HG02981 (cell line): ENCODE measurements at regions not wholly inside any gene's neighbourhood (a gene's known extent, or its start where the extent isn't known, plus 50 kb on each side); places are given as distances from the start of the nearest gene placed in this dataset.

Experiments
- ATAC-seq: cut with Tn5 transposase; IDR thresholded peaks from one replicate; pipeline ENCODE4 v1.9.1; 2021; ENCODE audit warnings: mild to moderate bottlenecking, moderate library complexity; ENCODE audit not compliant: unreplicated experiment

DNA sequence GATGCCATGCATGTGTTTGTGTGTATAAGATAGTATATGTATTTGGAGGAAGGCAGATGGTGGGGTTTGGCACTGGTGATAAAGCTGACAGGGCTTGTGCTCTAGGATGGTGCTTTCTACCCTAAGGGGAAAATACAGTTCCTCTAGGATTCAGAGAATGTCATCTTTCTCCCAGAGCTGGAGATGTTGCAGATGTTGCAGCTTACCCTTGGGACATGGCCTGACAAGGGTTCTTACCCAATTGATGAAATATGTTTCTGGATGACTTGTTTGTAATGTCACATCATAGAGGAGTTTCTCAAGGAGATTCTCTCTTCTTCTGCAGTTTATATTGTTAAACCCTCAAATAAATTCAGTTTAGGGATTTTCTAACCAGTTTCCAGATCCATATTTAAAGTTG, 52.5 kb upstream of the PITX2 start:
- no peak for ATAC-seq

DNA sequence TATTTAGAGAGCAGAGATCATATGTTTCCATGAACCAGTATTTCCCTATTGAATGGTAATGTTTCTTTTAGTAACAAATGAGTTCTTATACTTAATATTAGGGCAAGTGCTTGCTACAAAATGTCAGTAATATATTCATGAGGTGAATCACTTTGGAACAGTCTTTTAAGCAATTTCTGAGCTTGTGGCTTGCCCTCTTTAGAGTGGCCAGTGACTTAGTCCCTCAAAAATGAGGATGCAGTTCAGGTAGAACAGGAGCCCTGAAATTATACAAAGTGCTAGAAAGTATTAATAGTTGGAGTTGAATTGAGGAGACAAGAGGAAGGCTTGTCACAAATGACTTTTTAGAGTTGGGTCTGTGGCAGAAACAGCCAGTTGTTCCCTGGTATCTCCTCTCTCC, 53.4 kb upstream of the PITX2 start:
- ATAC-seq, result no peak

DNA sequence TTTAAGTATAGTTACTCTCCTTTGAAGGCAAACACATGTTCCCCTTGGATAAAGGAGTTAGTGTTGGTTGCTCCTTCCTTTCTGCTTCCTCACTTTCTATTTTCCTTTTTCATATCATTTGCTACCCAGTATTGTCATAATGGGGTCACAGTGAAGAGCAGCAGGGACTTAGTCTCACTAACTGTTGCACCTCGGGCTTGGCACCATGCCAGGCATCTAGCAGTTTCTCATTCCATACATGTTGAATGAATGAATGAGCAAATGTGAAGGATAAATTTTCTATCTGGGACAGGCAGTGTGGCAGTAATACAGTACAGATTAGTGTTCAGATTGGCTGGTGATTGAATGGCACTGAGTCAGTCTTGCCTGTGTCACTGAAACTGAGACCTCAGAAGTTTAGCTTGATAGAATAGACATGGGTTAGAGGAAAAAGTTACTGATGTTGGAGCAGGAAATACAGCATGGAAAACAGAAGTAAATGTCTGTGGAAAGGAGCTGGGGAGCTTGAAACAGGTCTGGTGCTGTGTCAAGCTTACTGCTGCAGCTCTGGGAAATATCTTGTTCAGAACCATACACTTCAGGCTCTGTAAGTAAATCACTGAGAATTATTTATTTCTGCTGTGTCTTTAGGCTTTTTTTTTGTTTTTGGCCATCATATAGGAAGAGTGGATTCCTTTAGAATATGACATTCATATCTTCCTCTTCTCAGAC, 55.8 kb upstream of the PITX2 start:
- no peak for ATAC-seq

DNA sequence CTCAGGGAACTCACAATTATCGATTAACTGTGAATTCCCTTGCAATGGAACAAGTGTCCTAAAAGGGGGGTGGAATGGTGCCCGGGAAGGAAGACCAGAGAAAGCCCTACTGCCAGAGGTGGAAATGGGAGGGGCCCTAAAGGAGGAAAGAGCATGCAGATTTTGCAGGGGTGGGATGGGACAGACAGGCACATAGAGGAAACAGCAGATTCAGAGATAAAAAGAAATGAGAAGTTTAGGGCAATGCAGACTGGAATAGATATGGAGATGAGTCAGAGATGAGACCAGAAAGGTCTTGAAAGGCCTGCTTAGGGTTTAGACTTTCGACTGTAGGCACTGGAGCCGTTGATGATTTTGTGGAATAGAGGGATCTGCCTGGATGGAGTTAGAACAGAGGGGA, 57.4 kb upstream of the PITX2 start:
- no peak for ATAC-seq

DNA sequence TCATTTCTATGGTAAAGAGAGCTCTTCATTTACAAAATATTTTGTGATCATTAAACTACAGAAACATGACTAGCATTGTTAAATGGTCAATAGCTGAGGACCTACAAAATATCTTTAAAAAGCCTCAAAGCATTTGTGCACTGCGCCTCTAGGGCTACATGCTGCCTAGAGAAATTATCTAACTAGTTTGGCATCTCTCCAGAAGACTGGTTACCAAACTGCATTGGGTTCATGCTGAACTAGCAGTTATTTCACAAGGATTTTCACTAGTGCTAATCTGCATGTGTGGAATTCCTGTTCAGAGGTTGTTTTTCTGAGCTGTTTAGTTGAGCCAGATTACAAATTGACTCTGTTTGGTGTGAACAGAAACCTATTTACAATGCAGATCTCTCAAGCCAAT, 58.5 kb upstream of the PITX2 start:
- ATAC-seq, result no peak

DNA sequence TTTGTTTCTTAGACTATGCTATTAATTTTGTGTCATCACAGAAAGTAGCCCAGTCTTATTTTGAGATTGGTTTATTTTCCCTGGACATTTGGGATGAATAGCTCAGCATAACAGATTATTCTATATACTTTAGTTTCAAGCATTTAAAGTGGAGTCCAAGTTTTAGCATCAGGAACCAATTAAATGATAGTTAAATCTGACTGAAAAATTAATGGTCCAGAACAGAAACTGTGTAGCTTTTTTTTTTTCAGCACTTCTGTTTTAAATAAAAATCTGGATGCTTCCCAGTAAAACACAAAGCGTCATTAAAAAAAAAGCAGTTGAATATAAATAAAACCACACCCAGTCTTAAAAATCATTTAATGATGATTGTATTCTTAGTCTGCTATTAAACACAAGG, 59.4 kb upstream of the PITX2 start:
- no peak for ATAC-seq

DNA sequence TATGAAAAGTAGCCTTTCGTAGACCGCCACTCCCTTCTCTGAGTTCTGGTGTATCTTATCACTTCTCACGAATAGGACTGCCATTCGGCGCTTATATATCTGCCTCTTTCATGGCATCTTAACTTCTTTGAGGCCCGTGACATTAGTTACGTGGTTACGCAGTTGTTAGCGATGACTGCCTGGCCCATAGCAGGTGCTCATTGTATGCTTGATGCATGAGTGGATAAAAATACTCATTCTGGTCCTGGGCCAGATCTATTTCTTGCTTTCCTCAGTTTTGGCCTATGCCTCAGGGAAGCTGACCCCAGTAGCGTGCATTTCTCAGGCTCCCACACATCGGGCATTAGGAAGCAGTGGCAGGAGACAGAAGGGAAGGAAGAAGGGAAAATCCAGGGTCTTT, 60.7 kb upstream of the PITX2 start:
- ATAC-seq, result no peak

DNA sequence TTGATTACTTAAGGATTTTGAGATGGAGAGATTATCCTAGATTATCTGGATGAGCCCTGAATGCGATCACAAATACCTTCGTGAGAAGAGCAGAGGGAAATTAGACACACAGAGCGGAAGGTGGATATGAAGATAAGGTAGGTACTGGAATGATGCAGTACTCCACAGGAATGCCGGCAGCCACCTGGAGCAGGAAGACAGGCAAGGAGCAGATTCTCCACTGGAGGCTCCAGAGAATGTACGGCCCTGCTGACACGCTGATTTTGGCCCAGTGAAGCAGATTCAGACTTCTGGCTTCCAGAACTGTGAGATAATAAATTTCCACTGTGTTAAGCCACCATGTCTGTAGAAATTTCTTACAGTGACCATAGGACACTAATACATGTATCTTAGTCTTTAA, 79.4 kb upstream of the PITX2 start:
- ATAC-seq, result no peak

DNA sequence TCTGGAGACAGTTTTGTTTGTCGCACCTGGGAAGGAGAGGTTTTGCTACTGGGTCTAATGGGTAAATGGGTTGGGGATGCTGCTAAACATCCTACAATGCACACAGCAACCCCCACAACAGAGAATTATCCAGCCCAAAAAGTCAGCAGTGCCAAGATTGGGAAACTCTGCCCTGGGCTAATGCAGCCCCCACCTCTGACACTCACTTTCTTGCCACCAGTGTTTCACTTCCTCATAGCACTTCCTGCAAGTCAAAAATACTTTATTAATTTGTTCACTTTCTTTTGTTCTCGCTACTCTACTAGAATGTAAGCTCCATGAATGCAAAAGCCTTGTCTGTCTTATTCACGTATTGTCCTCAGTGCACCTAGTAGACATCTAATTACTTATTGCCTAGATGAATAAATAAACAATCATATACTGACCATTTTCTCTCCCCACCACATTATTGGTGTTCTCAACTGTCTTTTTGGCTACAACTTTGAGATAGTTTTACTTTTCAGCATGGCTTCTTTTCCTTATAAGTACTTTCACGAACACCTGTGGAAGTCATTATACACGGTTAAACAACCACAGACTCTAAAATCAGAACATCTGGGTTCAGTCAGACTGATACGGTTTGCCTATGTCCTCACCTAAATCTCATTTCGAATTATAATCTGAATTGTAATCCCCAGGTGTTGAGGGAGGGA, 82.0 kb upstream of the PITX2 start:
- ATAC-seq, result peak; percentile 79

DNA sequence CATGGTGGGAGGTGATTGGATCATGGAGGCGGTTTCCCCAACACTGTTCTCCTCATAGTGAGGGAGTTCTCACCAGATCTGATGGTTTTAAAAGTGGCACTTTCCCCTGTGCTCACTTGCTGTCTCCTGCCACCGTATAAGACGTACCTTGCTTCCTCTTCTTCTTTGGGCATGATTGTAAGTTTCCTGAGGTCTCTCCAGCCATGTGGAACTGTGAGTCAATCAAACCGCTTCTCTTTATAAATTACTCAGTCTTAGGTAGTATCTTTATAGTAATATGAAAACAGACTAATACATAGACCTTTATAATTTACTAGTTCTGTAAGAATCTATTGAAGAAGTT, 82.5 kb upstream of the PITX2 start:
- no peak for ATAC-seq

DNA sequence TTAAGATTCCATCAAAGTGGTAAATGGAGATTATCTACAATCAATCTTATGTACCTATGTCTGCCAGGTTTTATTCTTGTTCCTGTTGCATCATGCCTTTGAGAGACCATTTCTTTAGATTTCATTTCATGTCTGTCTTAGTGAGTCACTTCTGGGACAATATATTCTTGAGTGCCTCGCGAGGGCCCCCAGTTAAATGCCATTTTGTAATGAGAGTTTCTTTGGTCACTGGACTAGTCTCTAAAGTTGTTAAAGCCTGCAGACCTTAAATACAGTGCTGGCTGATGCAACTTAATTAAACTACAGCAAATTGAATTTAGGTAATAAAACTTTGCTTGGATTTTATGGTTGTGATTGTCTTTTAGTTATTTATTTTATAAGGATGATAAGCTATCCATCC, 87.2 kb upstream of the PITX2 start:
- ATAC-seq, result no peak

DNA sequence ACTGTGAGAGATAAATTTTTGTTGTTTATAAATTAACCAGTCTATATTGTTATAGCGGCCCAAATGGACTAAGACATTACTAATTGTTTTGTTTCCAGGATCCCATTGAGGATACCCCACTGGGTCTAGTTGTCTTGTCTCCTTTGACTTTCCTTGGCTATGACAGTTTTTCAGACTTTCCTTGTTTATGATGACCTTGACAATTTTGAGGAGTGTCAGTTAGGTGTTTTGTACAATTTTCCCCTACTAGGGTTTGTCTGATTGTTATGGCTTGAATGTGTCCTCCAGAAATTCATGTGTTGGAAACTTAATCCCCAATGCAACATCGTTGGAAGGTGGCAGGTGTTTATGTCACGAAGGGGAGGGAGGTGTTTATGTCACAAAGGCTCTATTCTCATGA, 89.6 kb upstream of the PITX2 start:
- no peak for ATAC-seq

DNA sequence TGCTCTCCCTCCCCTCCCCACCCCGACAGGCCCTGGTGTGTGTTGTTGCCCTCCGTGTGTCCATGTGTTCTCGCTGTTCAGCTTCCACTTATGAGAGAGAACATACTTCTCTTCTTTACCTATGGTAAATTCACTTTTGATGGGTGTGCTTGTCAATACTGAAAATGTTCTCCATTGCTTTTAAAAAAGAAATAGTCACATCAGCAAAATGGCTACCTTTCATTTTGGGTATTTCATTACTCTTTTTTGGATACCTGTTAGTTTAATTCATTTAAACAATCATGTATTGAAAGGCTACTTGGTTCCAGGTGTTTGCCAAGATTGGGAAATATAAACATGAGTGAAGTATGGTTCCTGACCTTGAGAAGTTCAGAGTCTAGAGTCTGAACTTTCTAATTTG, 107.4 kb upstream of the PITX2 start:
- no peak for ATAC-seq

DNA sequence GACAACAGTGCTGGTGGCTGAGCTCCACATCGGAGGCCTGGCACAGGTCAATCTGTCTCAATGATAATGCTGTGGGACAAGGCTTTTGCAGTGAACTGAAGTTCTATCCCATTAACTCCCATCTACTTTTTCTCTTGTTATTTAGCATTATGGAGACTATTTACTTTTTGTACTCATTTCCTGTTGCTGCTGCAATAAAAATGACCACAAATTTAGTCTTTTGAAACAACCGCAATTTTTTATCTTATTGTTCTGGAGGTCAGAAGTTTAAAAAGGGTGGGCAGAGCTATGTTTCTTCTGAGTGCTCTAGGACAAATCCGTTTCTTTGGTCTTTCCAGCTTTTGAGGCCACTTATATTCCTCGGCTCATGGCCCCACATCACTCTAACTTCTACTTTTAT, 111.0 kb upstream of the PITX2 start:
- ATAC-seq, result no peak

DNA sequence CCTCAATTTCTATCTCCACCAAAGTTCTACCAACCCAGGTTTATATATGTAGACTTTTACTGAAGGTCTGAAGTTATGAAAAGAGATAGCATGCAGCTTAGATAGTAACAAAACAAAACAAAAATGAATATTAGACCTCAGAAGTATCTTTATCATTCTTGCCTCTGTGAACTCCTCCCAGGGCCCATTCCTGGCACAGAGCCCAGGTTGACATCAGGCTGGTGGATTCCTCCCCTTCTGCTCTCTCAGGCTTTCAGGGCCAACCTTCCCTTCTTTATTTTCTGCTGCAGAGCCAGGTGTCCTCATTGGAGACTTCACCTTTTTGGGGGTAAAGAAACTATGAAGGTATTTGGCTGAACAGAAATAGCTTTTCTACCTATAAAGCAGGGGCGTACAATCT, 112.8 kb upstream of the PITX2 start:
- no peak for ATAC-seq

DNA sequence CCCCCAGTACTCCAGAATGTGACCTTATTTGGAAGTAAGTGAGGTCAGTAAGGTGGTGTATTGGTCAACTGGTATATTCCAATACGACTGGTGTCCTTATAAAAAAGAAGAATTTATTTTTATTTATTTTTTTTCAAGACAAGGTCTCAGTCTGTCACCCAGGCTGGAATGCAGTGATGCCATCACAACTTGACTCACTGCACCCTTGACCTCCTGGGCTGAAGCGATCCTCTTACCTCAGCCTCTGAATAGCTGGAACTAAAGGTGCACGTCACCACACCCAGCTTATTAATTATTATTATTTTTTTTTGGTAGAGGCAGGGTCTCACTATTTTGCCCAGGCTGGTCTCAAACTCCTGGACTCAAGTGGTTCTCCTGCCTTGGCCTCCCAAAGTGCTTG, 115.1 kb upstream of the PITX2 start:
- no peak for ATAC-seq

DNA sequence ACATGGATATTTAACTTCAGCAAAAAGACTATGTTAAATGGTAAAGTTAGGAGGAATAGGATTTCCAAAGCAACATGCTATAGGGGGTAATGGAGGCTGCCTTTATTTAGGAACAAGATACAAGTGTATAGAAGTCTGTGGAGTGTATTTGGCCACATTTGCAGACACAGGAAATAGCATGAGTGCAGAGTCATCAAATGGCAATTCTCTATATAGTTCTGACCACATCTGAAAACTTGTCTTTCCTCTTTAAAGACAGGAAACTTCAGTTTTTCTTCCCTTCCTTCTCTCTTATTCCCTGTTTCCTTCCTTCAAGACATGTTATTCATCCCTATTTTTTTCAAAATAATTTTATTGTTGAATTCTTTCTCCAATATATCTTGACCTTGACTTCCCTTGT, 119.3 kb upstream of the PITX2 start:
- no peak for ATAC-seq

DNA sequence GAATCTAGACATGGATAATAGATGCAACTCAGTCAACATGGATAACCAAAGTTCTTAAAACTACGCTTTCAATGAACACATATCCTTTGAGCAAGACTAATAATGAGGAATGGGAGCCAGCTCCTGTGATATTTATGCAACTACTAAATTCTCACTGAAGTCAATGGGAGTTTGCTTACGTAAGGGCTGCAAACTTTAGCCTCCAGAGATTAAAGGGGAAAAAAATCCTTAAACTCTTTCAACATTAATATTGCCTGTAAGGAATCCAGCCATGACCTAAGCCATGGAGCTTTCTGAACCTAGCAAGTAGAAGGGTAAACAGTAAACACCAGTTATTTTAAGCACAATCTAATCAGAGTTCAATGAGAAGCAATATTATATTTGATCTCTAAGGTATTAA, 125.2 kb upstream of the PITX2 start:
- no peak for ATAC-seq

DNA sequence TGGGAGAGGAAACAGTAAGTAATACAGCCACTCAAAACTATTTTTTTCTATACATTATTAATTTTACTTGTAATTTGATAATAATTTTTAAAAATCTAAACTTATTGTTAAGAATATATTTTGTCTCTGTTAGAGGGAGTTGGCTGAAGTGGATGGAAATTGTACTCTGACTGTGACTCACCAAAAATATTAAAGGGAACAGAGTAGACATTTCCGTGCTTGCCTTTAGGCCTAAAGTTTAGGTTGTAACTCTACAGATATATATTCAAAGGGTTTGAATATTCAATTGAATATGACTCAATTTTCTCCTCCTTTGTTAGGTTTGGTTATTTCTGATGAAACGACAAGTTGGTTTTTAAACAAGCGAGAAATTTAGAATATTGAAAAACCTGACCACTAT, 128.3 kb upstream of the PITX2 start:
- ATAC-seq, result no peak

DNA sequence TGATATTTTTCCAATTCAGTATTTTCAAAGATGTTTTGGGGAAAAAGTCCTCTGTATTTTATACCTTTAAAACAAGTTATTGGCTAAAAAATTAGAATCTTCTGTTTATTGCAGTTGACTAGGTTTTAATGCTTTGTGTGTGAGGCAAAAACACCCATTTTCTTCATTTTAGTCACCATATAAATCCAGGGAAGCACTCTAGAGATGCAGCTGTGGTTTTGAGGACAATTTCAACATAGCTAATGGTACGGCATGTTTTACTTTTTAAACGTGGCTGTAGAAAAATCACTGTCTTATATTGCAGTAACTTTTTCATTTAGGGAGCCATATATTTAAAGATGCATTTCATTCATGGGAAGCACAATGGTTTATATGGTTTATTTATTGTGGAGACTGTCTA, 129.1 kb upstream of the PITX2 start:
- ATAC-seq, result no peak

DNA sequence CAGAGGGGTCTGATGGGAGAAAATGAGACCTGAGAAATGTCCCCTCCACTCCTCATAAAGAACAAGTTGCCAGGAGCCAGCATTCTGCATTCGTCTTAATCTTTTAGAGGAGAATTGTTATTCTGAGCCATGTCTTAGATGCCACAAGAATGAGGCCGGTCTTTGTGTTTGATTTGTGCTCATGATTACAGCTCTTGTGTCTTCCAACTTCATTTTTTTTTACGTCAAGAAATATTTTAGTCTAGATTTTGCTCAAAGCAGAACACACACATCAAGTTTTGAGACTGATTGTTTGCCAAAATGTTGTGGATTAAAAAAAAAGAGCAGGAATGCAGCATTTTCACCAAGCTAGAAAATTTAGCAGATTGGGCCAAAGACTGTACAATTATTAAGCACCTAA, 130.6 kb upstream of the PITX2 start:
- no peak for ATAC-seq

DNA sequence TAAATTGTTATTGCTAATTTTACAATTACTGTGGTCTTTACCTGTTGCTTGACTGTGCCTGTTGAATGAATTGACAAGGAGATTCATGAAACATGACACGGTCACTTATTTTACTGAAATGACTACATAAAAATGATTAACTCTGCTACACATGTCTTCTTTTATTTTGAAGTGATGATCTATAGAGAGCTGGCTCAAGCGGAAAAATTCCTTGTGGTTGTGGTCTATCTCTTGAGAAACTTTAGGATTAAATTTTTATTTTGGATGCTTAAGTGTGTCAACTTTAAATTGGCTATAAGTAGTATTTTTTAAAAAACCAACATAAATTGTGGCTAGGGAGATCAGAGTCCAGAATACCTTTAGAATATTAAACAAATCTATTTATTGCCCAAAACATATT, 131.8 kb upstream of the PITX2 start:
- no peak for ATAC-seq

DNA sequence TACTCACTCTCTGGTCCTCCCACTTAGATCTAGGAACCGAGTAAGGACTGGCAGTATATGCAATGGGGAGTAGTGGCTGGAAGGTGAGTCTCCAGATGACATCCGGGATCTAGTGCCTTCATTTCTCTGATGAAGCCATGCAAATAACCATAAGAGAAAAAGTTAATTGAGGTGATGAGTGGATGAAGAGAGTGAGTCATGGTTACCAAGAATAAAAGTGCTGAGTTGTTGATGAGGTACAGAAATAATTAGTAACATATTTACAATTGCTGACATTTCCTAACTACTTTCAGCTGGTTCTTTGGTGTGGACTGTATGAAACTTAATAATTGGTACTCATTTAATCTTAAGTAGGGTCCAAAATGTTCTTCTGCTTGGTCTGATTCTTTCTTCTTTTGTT, 146.7 kb upstream of the PITX2 start:
- no peak for ATAC-seq
